Kidney (tissue), 13 donors: ENCODE measurements at regions not wholly inside any gene's neighbourhood (a gene's known extent, or its start where the extent isn't known, plus 50 kb on each side); places are given as distances from the start of the nearest gene placed in this dataset.

Experiments
- DNase-seq, 5 donors: peaks; one replicate each; pipeline ENCODE4 v3.0.0-alpha.2; 2013 to 2020
- FAIRE-seq: peaks from 2 replicates; lab custom pipeline; 2012; peaks lifted over from hg19 to GRCh38; lab: Jason Lieb, UNC
- H3K27ac ChIP-seq, 2 donors: one replicate each; pipeline ENCODE4 v1.7.0; 2013; ENCODE audit warnings: low read depth in 2 of 2, low read length in 2 of 2, inconsistent platforms in 1 of 2
- H3K27me3 ChIP-seq: one replicate; pipeline ENCODE4 v1.7.1; 2013; ENCODE audit warnings: low read length, inconsistent platforms; ENCODE audit not compliant: control insufficient read depth, insufficient read depth
- H3K36me3 ChIP-seq, 3 donors: one replicate each; pipeline versions ENCODE4 v1.7.0 to v1.7.1; 2013; ENCODE audit warnings: low read length in 3 of 3, control low read depth in 1 of 3, inconsistent platforms in 1 of 3; ENCODE audit not compliant: insufficient read depth in 3 of 3, control insufficient read depth in 2 of 3
- H3K4me1 ChIP-seq, 3 donors: one replicate each; pipeline versions ENCODE4 v1.7.0 to v1.7.1; 2013; ENCODE audit warnings: low read length in 3 of 3, inconsistent platforms in 1 of 3, low read depth in 1 of 3; ENCODE audit not compliant: control insufficient read depth in 2 of 3, insufficient read depth in 2 of 3
- H3K4me3 ChIP-seq, 3 donors: one replicate each; pipeline versions ENCODE4 v1.7.0 to v1.8.1; 2013; ENCODE audit warnings: low read length in 3 of 3, control low read depth in 1 of 3, inconsistent platforms in 1 of 3
- H3K9ac ChIP-seq, 3 donors: one replicate each; pipeline versions ENCODE4 v1.7.0 to v1.7.1; 2013; ENCODE audit warnings: low read length in 3 of 3, control low read depth in 1 of 3, inconsistent platforms in 1 of 3
- H3K9me3 ChIP-seq, 3 donors: one replicate each; pipeline versions ENCODE4 v1.7.0 to v1.7.1; 2013; ENCODE audit warnings: low read length in 3 of 3, control low read depth in 1 of 3, inconsistent platforms in 1 of 3; ENCODE audit not compliant: control insufficient read depth in 2 of 3, insufficient read depth in 1 of 3
- CTCF ChIP-seq: IDR thresholded peaks from 3 replicates; pipeline ENCODE4 v1.5.1; 2012; ENCODE audit warnings: mild to moderate bottlenecking, moderate library complexity, borderline replicate concordance; ENCODE audit not compliant: insufficient read depth; ENCODE audit errors: extremely low read depth
- intact Hi-C: fragments of 100-400 bp; cut with DNase I; formaldehyde crosslinking; loops from one replicate; pipeline ENCODE4 v1.11.1; 2022
- donor health status: control.
- donor health status: control.
- donor health status: control.
- donor health status: control.
- donor health status: control.
- donor health status: DM: yes; HTN: yes; CAD: no.
- donor health status: Normal renal cell carcinoma (clear cell type).

GRCh38 chr21:38654580-38654979 lies 151.1 kb upstream of the ETS2 start:
- Histone ChIP-seq H3K4me3 (no peak overlapping the region), H3K9ac (no peak overlapping the region), H3K27me3 (peaks cover 18% of the 10 kb centered on the region), H3K27ac (no peak overlapping the region), H3K36me3 (no peaks in the 10 kb centered on the region), H3K9me3 (no peaks in the 10 kb centered on the region), H3K4me1 (no peaks in the 10 kb centered on the region)
- intact Hi-C loops: no loop called here
- TF ChIP-seq CTCF: no peak
- FAIRE-seq (no peak), DNase-seq (no peak)

GRCh38 chr21:38658511-38658910 lies 147.2 kb upstream of the ETS2 start:
- no peak for TF ChIP-seq CTCF
- no peaks in the 10 kb centered on the region for H3K4me1 ChIP-seq
- no peak overlapping the region for H3K27ac ChIP-seq
- no peak overlapping the region for H3K9ac ChIP-seq
- no peak for DNase-seq
- peaks cover 27% of the 10 kb centered on the region for H3K27me3 ChIP-seq
- intact Hi-C loops: no loop called here
- FAIRE-seq: no peak
- no peak overlapping the region for H3K4me3 ChIP-seq
- no peaks in the 10 kb centered on the region for H3K9me3 ChIP-seq
- no peaks in the 10 kb centered on the region for H3K36me3 ChIP-seq

- Histone ChIP-seq H3K4me1 (no peaks in the 10 kb centered on the region), H3K36me3 (no peaks in the 10 kb centered on the region), H3K4me3 (no peak overlapping the region), H3K9ac (no peak overlapping the region), H3K27me3 (peaks cover 27% of the 10 kb centered on the region), H3K9me3 (no peaks in the 10 kb centered on the region), H3K27ac (no peak overlapping the region)
- FAIRE-seq (no peak), DNase-seq (no peak)
- TF ChIP-seq CTCF: no peak
- intact Hi-C loops: no loop called here
These were observed 145.8 kb upstream of the ETS2 start for GRCh38 chr21:38659936-38660332.
